ENCODE measurements at regions not wholly inside any gene's neighbourhood (a gene's known extent, or its start where the extent isn't known, plus 50 kb on each side); places are given as distances from the start of the nearest gene placed in this dataset.

DNA sequence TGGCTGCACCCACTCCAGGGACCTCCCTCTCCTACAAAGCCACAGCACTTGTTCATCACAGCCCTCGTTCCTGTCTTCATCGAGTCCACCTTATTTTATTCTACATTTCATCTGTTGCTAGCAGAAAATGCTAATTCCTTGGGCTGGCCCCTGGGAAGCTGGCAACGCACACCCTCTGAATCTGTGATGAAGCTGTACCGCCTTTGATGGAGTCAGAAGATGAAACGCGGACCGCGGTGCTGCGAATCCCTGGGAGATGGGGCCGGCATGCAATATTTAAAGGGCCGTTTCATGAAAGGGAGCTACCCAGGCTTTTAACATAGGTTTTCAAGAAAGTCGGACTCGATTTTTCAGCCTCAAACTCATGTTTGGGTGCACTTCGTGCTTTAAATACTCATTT lies 88.5 kb downstream of the NPTX2 start:
- H3K4me3 ChIP-seq = no peak overlapping the region

GRCh38 chr7:98707076-98707475 lies 90.0 kb downstream of the NPTX2 start:
- intact Hi-C loops (cut with DNase I) = no loop called here

More for the DNA sequence above, 88.5 kb downstream of the NPTX2 start:
- H3K36me3 ChIP-seq = no peaks in the 10 kb centered on the region
- DNase-seq (no peak), ATAC-seq (no peak)
- no peaks in the 10 kb centered on the region for H3K9me3 ChIP-seq
- TF ChIP-seq, protein P1, sequence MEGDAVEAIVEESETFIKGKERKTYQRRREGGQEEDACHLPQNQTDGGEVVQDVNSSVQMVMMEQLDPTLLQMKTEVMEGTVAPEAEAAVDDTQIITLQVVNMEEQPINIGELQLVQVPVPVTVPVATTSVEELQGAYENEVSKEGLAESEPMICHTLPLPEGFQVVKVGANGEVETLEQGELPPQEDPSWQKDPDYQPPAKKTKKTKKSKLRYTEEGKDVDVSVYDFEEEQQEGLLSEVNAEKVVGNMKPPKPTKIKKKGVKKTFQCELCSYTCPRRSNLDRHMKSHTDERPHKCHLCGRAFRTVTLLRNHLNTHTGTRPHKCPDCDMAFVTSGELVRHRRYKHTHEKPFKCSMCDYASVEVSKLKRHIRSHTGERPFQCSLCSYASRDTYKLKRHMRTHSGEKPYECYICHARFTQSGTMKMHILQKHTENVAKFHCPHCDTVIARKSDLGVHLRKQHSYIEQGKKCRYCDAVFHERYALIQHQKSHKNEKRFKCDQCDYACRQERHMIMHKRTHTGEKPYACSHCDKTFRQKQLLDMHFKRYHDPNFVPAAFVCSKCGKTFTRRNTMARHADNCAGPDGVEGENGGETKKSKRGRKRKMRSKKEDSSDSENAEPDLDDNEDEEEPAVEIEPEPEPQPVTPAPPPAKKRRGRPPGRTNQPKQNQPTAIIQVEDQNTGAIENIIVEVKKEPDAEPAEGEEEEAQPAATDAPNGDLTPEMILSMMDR (IDR thresholded peaks at IDR 0.05) = no peak
- intact Hi-C loops (cut with DNase I) = no loop called here
- no peak overlapping the region for H3K27ac ChIP-seq
- peaks cover 0 to 24% of the 10 kb centered on the region in 2 donors for H3K27me3 ChIP-seq
- H3K4me1 ChIP-seq = no peaks in the 10 kb centered on the region

DNA sequence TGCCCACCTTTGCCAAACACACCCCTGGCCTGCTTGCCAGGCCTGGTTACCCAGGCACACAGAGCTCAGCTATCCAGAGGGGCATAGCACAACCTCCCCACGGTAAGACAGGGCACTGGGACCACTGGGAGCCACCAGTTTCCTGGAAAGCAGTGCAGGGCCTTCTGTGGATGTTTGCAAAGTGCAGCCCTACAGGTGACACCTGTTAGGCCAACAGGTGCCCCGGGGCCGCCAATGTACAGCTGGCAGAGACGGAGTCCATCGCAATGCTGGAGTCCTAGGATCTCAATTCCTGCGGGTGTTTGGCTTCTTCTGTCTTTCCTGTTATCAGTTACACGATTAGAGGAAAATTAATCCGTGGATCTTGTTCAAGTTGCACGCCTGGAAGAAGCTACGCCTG lies 94.9 kb downstream of the NPTX2 start:
- H3K27me3 ChIP-seq = no peaks in the 10 kb centered on the region
- TF ChIP-seq, protein P1 (IDR thresholded peaks at IDR 0.05) = no peak
- H3K9me3 ChIP-seq = no peaks in the 10 kb centered on the region
- H3K4me1 ChIP-seq = no peaks in the 10 kb centered on the region
- ATAC-seq (no peak), DNase-seq (no peak)
- H3K27ac ChIP-seq = no peak overlapping the region
- no peak overlapping the region for H3K4me3 ChIP-seq
- intact Hi-C loops (cut with DNase I) = no loop called here
- no peaks in the 10 kb centered on the region for H3K36me3 ChIP-seq

More at GRCh38 chr7:98707076-98707475, 90.0 kb downstream of the NPTX2 start:
- TF ChIP-seq, protein P1 (IDR thresholded peaks at IDR 0.05) = no peak
- DNase-seq = no peak
- Histone ChIP-seq H3K4me1 (no peaks in the 10 kb centered on the region), H3K9me3 (no peaks in the 10 kb centered on the region), H3K4me3 (no peak overlapping the region), H3K27me3 (peaks cover 0 to 24% of the 10 kb centered on the region in 2 donors), H3K27ac (no peak overlapping the region), H3K36me3 (no peaks in the 10 kb centered on the region)
- no peak for ATAC-seq

DNA sequence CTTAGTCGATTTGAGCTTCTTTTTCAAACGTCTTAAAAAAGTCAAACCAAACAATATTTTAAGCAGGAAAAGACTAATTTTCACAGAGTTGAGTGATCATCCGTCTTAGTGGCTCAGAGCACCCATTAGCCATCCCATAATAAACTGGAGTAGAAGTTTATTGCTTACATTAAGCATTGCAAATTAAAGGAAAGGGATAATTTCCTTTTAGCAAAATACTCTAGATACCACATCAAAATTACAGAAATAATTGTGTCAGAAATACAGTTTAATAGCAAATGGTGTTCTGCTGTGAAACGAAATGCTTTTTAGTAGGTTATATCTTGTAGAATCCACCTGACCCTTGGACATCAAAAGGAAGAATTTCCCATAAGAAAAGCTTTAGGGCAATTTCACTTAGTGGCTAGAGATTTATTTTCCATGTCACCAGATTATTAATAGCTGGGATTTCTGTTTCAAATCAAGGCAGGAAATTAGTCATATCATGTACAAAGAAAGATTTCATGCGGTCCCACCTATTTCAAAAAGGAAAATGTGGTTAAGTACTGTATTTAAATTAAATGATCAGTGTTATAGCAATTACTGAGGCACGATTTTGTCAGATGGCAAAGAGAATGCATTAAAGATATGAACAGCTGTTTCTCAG lies 96.2 kb downstream of the NPTX2 start:
- H3K36me3 ChIP-seq = no peaks in the 10 kb centered on the region
- no peak overlapping the region for H3K27ac ChIP-seq
- no peaks in the 10 kb centered on the region for H3K27me3 ChIP-seq
- intact Hi-C loops (cut with DNase I) = no loop called here
- no peak overlapping the region for H3K4me3 ChIP-seq
- no peak for DNase-seq
- TF ChIP-seq, protein P1 (IDR thresholded peaks at IDR 0.05) = no peak
- ATAC-seq = no peak
- H3K9me3 ChIP-seq = no peaks in the 10 kb centered on the region
- H3K4me1 ChIP-seq = no peaks in the 10 kb centered on the region

DNA sequence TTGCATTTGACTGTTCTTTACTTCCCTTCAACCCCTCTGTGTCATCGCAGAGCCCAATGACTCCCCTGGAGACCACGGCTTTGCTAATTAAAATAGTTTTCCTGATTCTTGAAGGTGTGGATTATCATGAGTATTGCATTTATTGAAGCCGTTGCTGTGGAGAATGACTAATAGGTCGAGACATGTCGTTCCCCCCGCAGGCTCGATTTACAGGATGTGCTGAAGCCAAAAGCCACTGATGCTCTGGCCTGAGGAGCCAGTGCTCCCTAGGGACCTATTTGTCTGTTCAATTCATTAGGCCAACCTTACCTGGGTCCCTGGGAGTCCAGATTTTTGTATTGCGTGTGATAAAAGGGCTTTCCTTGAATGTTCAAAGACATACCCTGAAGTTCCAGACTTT lies 102.3 kb downstream of the NPTX2 start:
- Histone ChIP-seq H3K4me1 (no peaks in the 10 kb centered on the region), H3K9me3 (no peaks in the 10 kb centered on the region)
- intact Hi-C loops (cut with DNase I) = no loop called here

More for the DNA sequence above, 102.3 kb downstream of the NPTX2 start:
- DNase-seq = no peak
- peaks cover 0 to 11% of the 10 kb centered on the region in 2 donors for H3K27me3 ChIP-seq
- no peak overlapping the region for H3K27ac ChIP-seq
- H3K4me3 ChIP-seq = no peak overlapping the region
- TF ChIP-seq, protein P1 (IDR thresholded peaks at IDR 0.05) = no peak
- no peak for ATAC-seq
- H3K36me3 ChIP-seq = no peaks in the 10 kb centered on the region
